ENCODE measurements at regions not wholly inside any gene's neighbourhood (a gene's known extent, or its start where the extent isn't known, plus 50 kb on each side); places are given as distances from the start of the nearest gene placed in this dataset.

GRCh38 chr12:63319936-63320633, 169.1 kb upstream of the AVPR1A start:
- H3K27ac Mint-ChIP-seq (ENCODE audit: unreplicated experiment): no peak overlapping the region
- no peaks in the 10 kb centered on the region for H3K4me1 Mint-ChIP-seq

GRCh38 chr12:63319386-63319785, 168.4 kb upstream of the AVPR1A start:
- Mint-ChIP-seq H3K27me3 (ENCODE audit: low read depth) (no peaks in the 10 kb centered on the region), H3K4me1 (no peaks in the 10 kb centered on the region), H3K9me3 (no peaks in the 10 kb centered on the region), H3K27ac (ENCODE audit: unreplicated experiment) (no peak overlapping the region), H3K36me3 (ENCODE audit: low read depth) (no peaks in the 10 kb centered on the region), H3K4me3 (no peak overlapping the region)
- no peak for DNase-seq (ENCODE audit: low read depth, low spot score)
- TF ChIP-seq CTCF (conservative IDR thresholded peaks at IDR 0.05): no peak

More at GRCh38 chr12:63319936-63320633, 169.1 kb upstream of the AVPR1A start:
- DNase-seq (ENCODE audit: low read depth, low spot score): no peak
- H3K36me3 Mint-ChIP-seq (ENCODE audit: low read depth): no peaks in the 10 kb centered on the region
- TF ChIP-seq CTCF (conservative IDR thresholded peaks at IDR 0.05): no peak
- no peaks in the 10 kb centered on the region for H3K9me3 Mint-ChIP-seq
- H3K4me3 Mint-ChIP-seq: no peak overlapping the region
- no peaks in the 10 kb centered on the region for H3K27me3 Mint-ChIP-seq (ENCODE audit: low read depth)

GRCh38 chr12:63318933-63319332, 167.9 kb upstream of the AVPR1A start:
- H3K4me1 Mint-ChIP-seq: no peaks in the 10 kb centered on the region
- no peaks in the 10 kb centered on the region for H3K9me3 Mint-ChIP-seq
- TF ChIP-seq CTCF (conservative IDR thresholded peaks at IDR 0.05): no peak
- H3K27me3 Mint-ChIP-seq (ENCODE audit: low read depth): no peaks in the 10 kb centered on the region
- H3K4me3 Mint-ChIP-seq: no peak overlapping the region
- no peak for DNase-seq (ENCODE audit: low read depth, low spot score)
- H3K36me3 Mint-ChIP-seq (ENCODE audit: low read depth): no peaks in the 10 kb centered on the region
- H3K27ac Mint-ChIP-seq (ENCODE audit: unreplicated experiment): no peak overlapping the region

GRCh38 chr12:63318313-63318712, 167.3 kb upstream of the AVPR1A start:
- H3K27ac Mint-ChIP-seq (ENCODE audit: unreplicated experiment): no peak overlapping the region

GRCh38 chr12:63317880-63318279, 166.9 kb upstream of the AVPR1A start:
- DNase-seq (ENCODE audit: low read depth, low spot score): no peak
- TF ChIP-seq CTCF (conservative IDR thresholded peaks at IDR 0.05): no peak
- H3K9me3 Mint-ChIP-seq: no peaks in the 10 kb centered on the region
- no peaks in the 10 kb centered on the region for H3K4me1 Mint-ChIP-seq
- H3K27ac Mint-ChIP-seq (ENCODE audit: unreplicated experiment): no peak overlapping the region
- H3K36me3 Mint-ChIP-seq (ENCODE audit: low read depth): no peaks in the 10 kb centered on the region
- H3K4me3 Mint-ChIP-seq: no peak overlapping the region
- no peaks in the 10 kb centered on the region for H3K27me3 Mint-ChIP-seq (ENCODE audit: low read depth)

More at GRCh38 chr12:63318313-63318712, 167.3 kb upstream of the AVPR1A start:
- Mint-ChIP-seq H3K9me3 (no peaks in the 10 kb centered on the region), H3K4me1 (no peaks in the 10 kb centered on the region), H3K36me3 (ENCODE audit: low read depth) (no peaks in the 10 kb centered on the region), H3K27me3 (ENCODE audit: low read depth) (no peaks in the 10 kb centered on the region), H3K4me3 (no peak overlapping the region)
- DNase-seq (ENCODE audit: low read depth, low spot score): no peak
- TF ChIP-seq CTCF (conservative IDR thresholded peaks at IDR 0.05): no peak

All from neural crest cell (in vitro differentiated cells).